Subcutaneous abdominal adipose tissue (tissue), 5 donors: ENCODE measurements at regions not wholly inside any gene's neighbourhood (a gene's known extent, or its start where the extent isn't known, plus 50 kb on each side); places are given as distances from the start of the nearest gene placed in this dataset.

Experiments
- H3K27ac ChIP-seq: one replicate; pipeline ENCODE4 v1.7.0; 2013; ENCODE audit warnings: low read depth, mild to moderate bottlenecking, inconsistent platforms, low read length, moderate library complexity
- H3K27me3 ChIP-seq, 5 donors: one replicate each; pipeline ENCODE4 v1.7.0; 2013; ENCODE audit warnings: low read length in 5 of 5, inconsistent platforms in 1 of 5; ENCODE audit not compliant: control insufficient read depth in 5 of 5, insufficient read depth in 4 of 5
- H3K36me3 ChIP-seq, 5 donors: one replicate each; pipeline ENCODE4 v1.7.0; 2013; ENCODE audit warnings: low read length in 5 of 5; ENCODE audit not compliant: control insufficient read depth in 5 of 5, insufficient read depth in 5 of 5
- H3K4me1 ChIP-seq, 5 donors: one replicate each; pipeline ENCODE4 v1.7.0; 2013; ENCODE audit warnings: low read length in 5 of 5, mild to moderate bottlenecking in 3 of 5, moderate library complexity in 1 of 5; ENCODE audit not compliant: control insufficient read depth in 5 of 5, insufficient read depth in 5 of 5
- H3K4me3 ChIP-seq, 5 donors: one replicate each; pipeline ENCODE4 v1.7.0; 2013; ENCODE audit warnings: low read length in 5 of 5, low read depth in 1 of 5
- H3K9ac ChIP-seq, 5 donors: one replicate each; pipeline ENCODE4 v1.7.0; 2013; ENCODE audit warnings: low read length in 5 of 5, mild to moderate bottlenecking in 4 of 5, moderate library complexity in 3 of 5
- H3K9me3 ChIP-seq, 5 donors: one replicate each; pipeline ENCODE4 v1.7.0; 2013; ENCODE audit warnings: low read length in 5 of 5; ENCODE audit not compliant: control insufficient read depth in 5 of 5
- donor health status: healthy.
- donor health status: healthy.
- donor health status: healthy.
- donor health status: healthy.
- donor health status: healthy.

DNA sequence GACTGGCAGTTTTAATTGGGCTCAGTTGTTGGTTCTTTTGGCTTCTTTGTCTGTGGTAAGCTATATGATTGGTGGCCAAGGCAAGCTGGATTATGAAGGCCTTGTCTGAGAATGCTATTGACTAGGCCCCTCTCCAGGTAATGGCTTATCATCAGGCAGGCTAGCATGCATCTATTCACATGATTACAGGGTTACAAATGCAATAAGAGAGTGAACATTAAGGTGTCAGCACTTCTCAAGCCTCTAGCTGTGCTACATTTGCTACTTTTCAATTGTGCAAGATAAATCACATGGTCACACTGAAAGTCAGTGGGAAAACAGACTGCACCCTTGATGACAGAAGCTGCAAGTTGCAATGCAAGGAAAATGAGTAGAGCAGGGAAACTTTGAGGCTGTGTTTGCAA lies 550.9 kb upstream of the TMPRSS15 start:
- H3K9me3 ChIP-seq = no peaks in the 10 kb centered on the region
- no peak overlapping the region for H3K9ac ChIP-seq
- no peaks in the 10 kb centered on the region for H3K36me3 ChIP-seq
- H3K27ac ChIP-seq = no peak overlapping the region
- no peak overlapping the region for H3K4me3 ChIP-seq
- no peaks in the 10 kb centered on the region for H3K4me1 ChIP-seq
- no peaks in the 10 kb centered on the region for H3K27me3 ChIP-seq

DNA sequence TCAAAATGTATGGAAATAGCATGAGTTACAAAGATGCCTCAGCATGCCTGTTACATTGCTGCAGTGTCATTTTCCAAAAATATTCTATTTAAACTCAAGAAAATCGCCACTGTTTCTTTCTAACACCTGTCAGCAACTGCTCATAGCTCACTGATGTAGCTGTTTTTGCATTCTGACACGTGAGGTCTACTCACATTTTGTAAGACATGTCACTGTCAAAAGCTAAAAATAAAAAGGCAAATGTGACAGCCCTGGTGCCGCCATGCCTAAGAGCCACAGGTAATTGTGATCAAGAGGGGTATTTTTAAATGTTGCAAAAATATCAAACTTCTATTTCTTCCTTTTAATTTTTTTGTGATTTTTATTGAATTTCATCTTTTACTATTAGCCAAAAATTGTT lies 556.2 kb upstream of the TMPRSS15 start:
- Histone ChIP-seq H3K9me3 (no peaks in the 10 kb centered on the region), H3K4me3 (no peak overlapping the region), H3K27me3 (no peaks in the 10 kb centered on the region), H3K36me3 (no peaks in the 10 kb centered on the region), H3K9ac (no peak overlapping the region), H3K27ac (no peak overlapping the region), H3K4me1 (no peaks in the 10 kb centered on the region)

DNA sequence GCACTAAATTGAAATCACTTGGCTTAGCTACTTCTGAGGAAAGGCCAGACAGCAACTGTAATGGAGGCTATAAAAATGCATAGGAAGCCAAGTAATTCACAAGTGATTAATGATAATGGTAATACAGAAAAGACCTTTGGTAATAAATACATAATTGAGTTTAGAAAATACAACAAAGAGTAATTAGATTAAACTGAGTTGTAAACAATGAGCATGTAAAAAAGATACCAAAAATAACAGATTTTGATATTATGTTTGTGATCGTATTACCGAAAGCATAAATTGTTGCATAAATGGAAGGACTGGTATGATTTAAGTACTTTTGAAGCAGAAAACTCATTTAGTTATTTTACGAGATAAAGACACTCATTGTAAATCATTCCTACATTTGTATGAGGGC lies 556.7 kb upstream of the TMPRSS15 start:
- no peaks in the 10 kb centered on the region for H3K36me3 ChIP-seq
- H3K27me3 ChIP-seq = no peaks in the 10 kb centered on the region
- no peak overlapping the region for H3K4me3 ChIP-seq
- H3K4me1 ChIP-seq = no peaks in the 10 kb centered on the region
- H3K27ac ChIP-seq = no peak overlapping the region
- no peak overlapping the region for H3K9ac ChIP-seq
- no peaks in the 10 kb centered on the region for H3K9me3 ChIP-seq

DNA sequence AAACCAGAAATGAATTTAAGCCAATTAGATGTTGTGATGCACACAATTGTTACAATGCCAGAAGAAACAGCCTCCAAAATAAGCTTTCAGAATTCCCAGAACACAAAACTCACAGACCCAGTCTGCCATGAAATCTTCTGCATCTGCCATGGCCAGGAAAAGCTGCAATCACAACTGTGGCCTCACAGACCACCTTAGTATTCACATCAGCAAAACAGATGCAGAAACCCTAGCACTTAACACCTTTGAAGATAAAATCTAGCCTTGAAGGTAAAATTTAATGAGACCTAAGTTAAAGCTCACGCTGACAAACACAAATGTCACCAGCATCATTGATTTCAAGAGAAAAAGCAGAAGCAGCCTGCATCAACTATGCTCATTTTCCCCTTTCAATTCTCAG lies 566.8 kb upstream of the TMPRSS15 start:
- H3K9ac ChIP-seq = no peak overlapping the region
- no peaks in the 10 kb centered on the region for H3K9me3 ChIP-seq
- no peaks in the 10 kb centered on the region for H3K4me1 ChIP-seq
- no peak overlapping the region for H3K4me3 ChIP-seq
- no peak overlapping the region for H3K27ac ChIP-seq
- no peaks in the 10 kb centered on the region for H3K36me3 ChIP-seq
- H3K27me3 ChIP-seq = no peaks in the 10 kb centered on the region

DNA sequence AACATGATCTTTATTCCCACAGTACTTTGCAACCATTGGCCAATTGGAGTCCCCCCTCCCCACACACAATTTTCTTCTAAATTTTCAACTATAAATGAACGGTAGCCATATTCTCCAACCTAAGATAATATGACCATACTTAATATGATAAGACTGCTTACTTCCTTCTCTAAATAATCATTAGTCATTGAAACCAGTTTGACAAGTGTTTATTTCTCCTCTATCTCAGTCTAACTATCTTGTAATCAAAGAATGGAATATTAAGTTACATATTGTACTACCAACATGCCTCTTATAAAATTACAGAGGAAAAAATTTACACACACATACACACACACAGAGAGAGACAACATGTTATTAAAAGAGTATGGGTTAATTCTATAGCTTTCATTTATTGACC lies 567.4 kb upstream of the TMPRSS15 start:
- H3K9ac ChIP-seq = no peak overlapping the region
- no peaks in the 10 kb centered on the region for H3K36me3 ChIP-seq
- H3K4me1 ChIP-seq = no peaks in the 10 kb centered on the region
- H3K4me3 ChIP-seq = no peak overlapping the region
- no peaks in the 10 kb centered on the region for H3K27me3 ChIP-seq
- no peak overlapping the region for H3K27ac ChIP-seq
- no peaks in the 10 kb centered on the region for H3K9me3 ChIP-seq

DNA sequence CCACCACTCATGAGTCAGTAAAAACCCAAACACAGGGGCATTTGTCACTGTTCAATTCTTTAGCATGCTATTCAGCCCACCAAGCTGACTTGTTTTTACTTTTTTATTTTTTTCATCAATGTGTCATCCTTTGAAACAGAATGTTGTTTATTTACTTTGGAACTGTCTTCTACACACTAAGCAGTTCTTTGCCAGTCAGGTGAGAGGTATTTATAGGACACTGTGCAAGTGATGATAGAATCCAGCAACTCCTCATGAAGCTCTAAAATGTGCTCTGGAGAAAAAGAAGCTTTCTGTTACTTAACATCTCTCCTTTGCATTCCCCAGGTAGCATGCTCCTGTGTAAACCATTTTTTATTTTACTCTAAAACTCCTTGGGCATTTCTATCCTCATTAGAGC lies 582.0 kb upstream of the TMPRSS15 start:
- Histone ChIP-seq H3K27ac (no peak overlapping the region), H3K27me3 (no peaks in the 10 kb centered on the region), H3K9ac (no peak overlapping the region), H3K36me3 (no peaks in the 10 kb centered on the region), H3K4me3 (no peak overlapping the region), H3K4me1 (no peaks in the 10 kb centered on the region), H3K9me3 (peaks cover 0 to 20% (median 0%) of the 10 kb centered on the region in 5 donors)

- Histone ChIP-seq H3K27ac (no peak overlapping the region), H3K9me3 (peaks cover 0 to 20% (median 0%) of the 10 kb centered on the region in 5 donors), H3K4me3 (no peak overlapping the region), H3K36me3 (no peaks in the 10 kb centered on the region), H3K4me1 (no peaks in the 10 kb centered on the region), H3K9ac (no peak overlapping the region), H3K27me3 (no peaks in the 10 kb centered on the region)
Measured at GRCh38 chr21:18986197-18986596, 582.6 kb upstream of the TMPRSS15 start.

DNA sequence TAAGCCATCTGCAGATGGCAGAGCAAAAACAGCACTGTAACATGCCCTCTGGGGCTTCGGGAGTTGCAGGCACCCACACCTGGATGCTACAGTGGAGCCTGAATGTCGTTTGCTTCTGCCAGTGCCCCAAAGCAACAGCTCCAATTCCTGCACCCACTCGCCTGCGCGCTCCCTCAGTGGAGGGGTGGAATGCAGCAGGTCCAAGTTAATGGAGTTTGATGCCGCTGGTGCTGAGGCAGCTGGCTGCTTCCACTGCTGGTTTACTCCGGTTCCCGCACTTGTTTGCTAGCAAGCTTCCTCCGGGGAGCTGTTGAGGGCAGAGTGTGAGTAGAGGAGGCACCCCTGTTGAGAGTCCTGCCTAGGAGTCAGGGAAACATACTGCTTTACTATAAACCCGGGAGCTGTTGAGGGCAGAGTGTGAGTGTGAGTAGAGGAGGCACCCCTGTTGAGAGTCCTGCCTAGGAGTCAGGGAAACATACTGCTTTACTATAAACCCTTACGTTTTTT lies 584.0 kb upstream of the TMPRSS15 start:
- H3K27me3 ChIP-seq = no peaks in the 10 kb centered on the region
- no peak overlapping the region for H3K27ac ChIP-seq
- H3K9me3 ChIP-seq = peaks cover 0 to 20% (median 0%) of the 10 kb centered on the region in 5 donors
- H3K4me1 ChIP-seq = no peaks in the 10 kb centered on the region
- H3K4me3 ChIP-seq = no peak overlapping the region
- H3K36me3 ChIP-seq = no peaks in the 10 kb centered on the region
- H3K9ac ChIP-seq = no peak overlapping the region

GRCh38 chr21:18989953-18990495 lies 586.4 kb upstream of the TMPRSS15 start:
- Histone ChIP-seq H3K9ac (no peak overlapping the region), H3K4me1 (no peaks in the 10 kb centered on the region), H3K27ac (no peak overlapping the region), H3K4me3 (no peak overlapping the region), H3K9me3 (peaks cover 0 to 7% (median 0%) of the 10 kb centered on the region in 5 donors), H3K36me3 (no peaks in the 10 kb centered on the region), H3K27me3 (no peaks in the 10 kb centered on the region)

DNA sequence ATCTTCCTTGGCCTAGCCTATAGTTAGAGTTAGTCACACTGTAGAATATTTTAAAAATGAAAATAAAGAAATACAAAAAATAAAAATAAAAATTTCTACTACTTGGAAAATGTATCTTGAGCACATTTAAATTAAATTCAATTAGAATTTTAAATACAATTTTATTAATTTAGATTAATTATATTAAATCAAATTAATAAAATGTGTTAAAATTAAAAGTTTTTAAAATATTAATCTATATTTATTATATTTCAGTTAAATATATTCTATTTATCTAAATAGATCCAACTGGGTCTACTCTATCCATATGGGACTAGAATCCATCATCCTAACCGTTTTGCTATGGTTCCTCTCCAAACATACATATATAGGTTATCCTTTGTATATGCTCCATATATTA lies 588.3 kb upstream of the TMPRSS15 start:
- Histone ChIP-seq H3K27ac (no peak overlapping the region), H3K9me3 (peaks cover 0 to 6% (median 0%) of the 10 kb centered on the region in 5 donors), H3K9ac (no peak overlapping the region), H3K36me3 (no peaks in the 10 kb centered on the region), H3K4me3 (no peak overlapping the region), H3K27me3 (no peaks in the 10 kb centered on the region), H3K4me1 (no peaks in the 10 kb centered on the region)

- H3K4me1 ChIP-seq = no peaks in the 10 kb centered on the region
Measured at GRCh38 chr21:19010251-19010650, 606.7 kb upstream of the TMPRSS15 start.

More at GRCh38 chr21:19010251-19010650, 606.7 kb upstream of the TMPRSS15 start:
- no peak overlapping the region for H3K4me3 ChIP-seq
- H3K9ac ChIP-seq = no peak overlapping the region
- no peak overlapping the region for H3K27ac ChIP-seq
- H3K36me3 ChIP-seq = no peaks in the 10 kb centered on the region
- H3K27me3 ChIP-seq = no peaks in the 10 kb centered on the region
- H3K9me3 ChIP-seq = no peaks in the 10 kb centered on the region
